Fibroblast of lung (primary cell): ENCODE measurements at regions not wholly inside any gene's neighbourhood (a gene's known extent, or its start where the extent isn't known, plus 50 kb on each side); places are given as distances from the start of the nearest gene placed in this dataset.
"Not testable (repeated sequence)": the region's sequence is repeated elsewhere in the genome, so short reads cannot be mapped to it uniquely, and the experiment has no call there.

ENCODE experiments used
- DNase-seq, 2 donors: peaks; one replicate each; pipeline versions ENCODE4 v3.0.0 to v3.0.0-alpha.2; 2010; ENCODE audit warnings: low read depth in 2 of 2
- H2AFZ ChIP-seq: 2 replicates; pipeline ENCODE4 v1.5.1; 2012; ENCODE audit warnings: low read length, control low read depth, inconsistent platforms
- H3K27ac ChIP-seq: 2 replicates; pipeline ENCODE4 v1.5.1; 2011; ENCODE audit warnings: low read length, control low read depth; ENCODE audit not compliant: insufficient read depth
- H3K27me3 ChIP-seq: 2 replicates; pipeline ENCODE4 v1.5.1; 2011; ENCODE audit warnings: mild to moderate bottlenecking, low read length; ENCODE audit not compliant: control insufficient read depth, insufficient read depth
- H3K36me3 ChIP-seq: 2 replicates; pipeline ENCODE4 v1.5.1; 2011; ENCODE audit warnings: low read length; ENCODE audit not compliant: control insufficient read depth, insufficient read depth
- H3K4me1 ChIP-seq: 2 replicates; pipeline ENCODE4 v1.5.1; 2011; ENCODE audit warnings: low read length; ENCODE audit not compliant: control insufficient read depth, insufficient read depth; ENCODE audit errors: extremely low read depth
- H3K4me2 ChIP-seq: 2 replicates; pipeline ENCODE4 v1.5.1; 2011; ENCODE audit warnings: low read length, control low read depth; ENCODE audit not compliant: insufficient read depth; ENCODE audit errors: extremely low read depth
- H3K4me3 ChIP-seq, 4 experiments: fragments of 200-600 bp in 1 of 4; sonication (generic) in 1 of 4; replicated peaks in 1 of 4; 2 replicates each; pipeline ENCODE4 v1.5.1; 2011 to 2016; ENCODE audit warnings: low read length in 4 of 4, low read depth in 3 of 4, mild to moderate bottlenecking in 3 of 4, control low read depth in 2 of 4, inconsistent platforms in 1 of 4, mixed read lengths in 1 of 4; ENCODE audit not compliant: insufficient read depth in 1 of 4; ENCODE audit errors: control extremely low read depth in 1 of 4
- H3K79me2 ChIP-seq: 2 replicates; pipeline ENCODE4 v1.5.1; 2012; ENCODE audit warnings: mild to moderate bottlenecking, low read length, inconsistent platforms; ENCODE audit not compliant: control insufficient read depth, insufficient read depth
- H3K9ac ChIP-seq: 2 replicates; pipeline ENCODE4 v1.5.1; 2011; ENCODE audit warnings: mild to moderate bottlenecking, low read length, control low read depth; ENCODE audit not compliant: insufficient read depth
- H3K9me3 ChIP-seq: 2 replicates; pipeline ENCODE4 v1.5.1; 2012; ENCODE audit warnings: low read depth, low read length; ENCODE audit not compliant: control insufficient read depth, insufficient read depth
- H4K20me1 ChIP-seq: 2 replicates; pipeline ENCODE4 v1.5.1; 2011; ENCODE audit warnings: low read length; ENCODE audit not compliant: control insufficient read depth, insufficient read depth; ENCODE audit errors: extremely low read depth
- EZH2 ChIP-seq: IDR thresholded peaks from 2 replicates; pipeline ENCODE4 v1.5.1; 2012; ENCODE audit warnings: low read length, control low read depth, mild to moderate bottlenecking; ENCODE audit errors: missing control alignments
- TF ChIP-seq, protein P1 (sequence below), 2 donors: IDR thresholded peaks in 1 of 2; conservative IDR thresholded peaks in 1 of 2; 1 replicate in 1 of 2; 2 replicates in 1 of 2; pipeline ENCODE4 v1.5.1; 2011 to 2012; ENCODE audit warnings: low read length in 2 of 2, control low read depth in 1 of 2, inconsistent platforms in 1 of 2, low read depth in 1 of 2, mild to moderate bottlenecking in 1 of 2

DNA sequence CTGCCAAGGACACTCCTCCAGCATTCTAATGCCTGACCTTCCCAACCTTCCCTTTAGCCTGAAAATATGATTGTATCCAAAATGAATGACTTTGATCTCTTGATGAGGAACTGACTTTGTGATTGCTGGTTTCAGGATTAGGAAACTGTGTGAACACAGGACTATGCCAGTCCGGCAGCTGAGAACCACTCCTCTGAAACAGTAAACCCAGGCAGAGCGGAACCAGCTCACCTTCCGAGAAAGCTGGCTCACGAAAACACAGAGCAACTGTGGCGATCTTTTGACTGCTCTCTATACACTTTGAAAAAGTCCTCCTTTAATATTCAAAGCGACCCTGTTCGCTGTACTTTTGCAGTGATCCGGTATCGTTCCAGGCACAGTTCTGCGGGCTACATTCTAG lies 258.8 kb upstream of the IRS2 start:
- Histone ChIP-seq H3K4me2 (no peak overlapping the region), H3K9me3 (no peaks in the 10 kb centered on the region), H3K9ac (no peak overlapping the region), H3K4me3 (no peak overlapping the region), H3K4me1 (no peaks in the 10 kb centered on the region), H3K79me2 (no peaks in the 10 kb centered on the region), H4K20me1 (no peaks in the 10 kb centered on the region), H3K36me3 (no peaks in the 10 kb centered on the region), H3K27ac (no peak overlapping the region), H3K27me3 (no peaks in the 10 kb centered on the region), H2AFZ (no peak overlapping the region)
- TF ChIP-seq, protein P1, sequence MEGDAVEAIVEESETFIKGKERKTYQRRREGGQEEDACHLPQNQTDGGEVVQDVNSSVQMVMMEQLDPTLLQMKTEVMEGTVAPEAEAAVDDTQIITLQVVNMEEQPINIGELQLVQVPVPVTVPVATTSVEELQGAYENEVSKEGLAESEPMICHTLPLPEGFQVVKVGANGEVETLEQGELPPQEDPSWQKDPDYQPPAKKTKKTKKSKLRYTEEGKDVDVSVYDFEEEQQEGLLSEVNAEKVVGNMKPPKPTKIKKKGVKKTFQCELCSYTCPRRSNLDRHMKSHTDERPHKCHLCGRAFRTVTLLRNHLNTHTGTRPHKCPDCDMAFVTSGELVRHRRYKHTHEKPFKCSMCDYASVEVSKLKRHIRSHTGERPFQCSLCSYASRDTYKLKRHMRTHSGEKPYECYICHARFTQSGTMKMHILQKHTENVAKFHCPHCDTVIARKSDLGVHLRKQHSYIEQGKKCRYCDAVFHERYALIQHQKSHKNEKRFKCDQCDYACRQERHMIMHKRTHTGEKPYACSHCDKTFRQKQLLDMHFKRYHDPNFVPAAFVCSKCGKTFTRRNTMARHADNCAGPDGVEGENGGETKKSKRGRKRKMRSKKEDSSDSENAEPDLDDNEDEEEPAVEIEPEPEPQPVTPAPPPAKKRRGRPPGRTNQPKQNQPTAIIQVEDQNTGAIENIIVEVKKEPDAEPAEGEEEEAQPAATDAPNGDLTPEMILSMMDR (conservative IDR thresholded peaks at IDR 0.05 in 1 of 2, IDR thresholded peaks at IDR 0.05 in 1 of 2; ENCODE audit: low read depth in 1 of 2, low read length in 2 of 2) = no peak
- TF ChIP-seq EZH2 = no peak
- no peak for DNase-seq

DNA sequence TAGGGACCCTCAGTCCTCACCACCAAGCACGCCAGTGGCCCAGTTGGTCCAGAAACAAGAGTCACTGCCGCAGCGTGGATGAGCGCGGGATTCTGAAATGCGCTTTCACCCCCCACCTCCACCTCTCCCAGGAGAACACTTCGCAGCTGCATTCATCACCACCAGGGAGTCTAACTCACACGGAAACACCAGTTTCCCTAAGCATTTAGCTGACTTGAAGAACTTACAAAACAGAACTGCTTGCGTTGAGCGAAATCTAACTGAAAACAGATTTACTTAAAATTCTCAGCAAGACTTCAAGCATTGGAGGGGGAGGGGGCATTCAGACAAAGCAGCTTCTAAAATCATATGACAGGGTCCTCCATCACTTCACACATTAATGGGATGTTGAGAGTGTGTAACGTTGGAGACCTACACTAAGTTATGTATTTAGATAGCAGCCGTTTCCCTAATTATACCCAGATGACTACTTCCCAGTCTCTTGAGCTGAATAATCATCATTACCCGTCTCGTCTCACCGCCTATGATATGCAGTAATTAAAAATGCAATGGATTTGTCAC lies 258.2 kb upstream of the IRS2 start:
- Histone ChIP-seq H3K9ac (no peak overlapping the region), H2AFZ (no peak overlapping the region), H3K36me3 (no peaks in the 10 kb centered on the region), H3K9me3 (no peaks in the 10 kb centered on the region), H3K4me2 (peak overlapping the region; percentile 4), H3K4me3 (no peak overlapping the region), H3K79me2 (no peaks in the 10 kb centered on the region), H4K20me1 (no peaks in the 10 kb centered on the region), H3K4me1 (no peaks in the 10 kb centered on the region), H3K27me3 (no peaks in the 10 kb centered on the region), H3K27ac (no peak overlapping the region)
- peak; percentile 19 to 63 for DNase-seq
- TF ChIP-seq EZH2 = no peak
- TF ChIP-seq, protein P1 (conservative IDR thresholded peaks at IDR 0.05 in 1 of 2, IDR thresholded peaks at IDR 0.05 in 1 of 2; ENCODE audit: low read depth in 1 of 2, low read length in 2 of 2) = no peak

DNA sequence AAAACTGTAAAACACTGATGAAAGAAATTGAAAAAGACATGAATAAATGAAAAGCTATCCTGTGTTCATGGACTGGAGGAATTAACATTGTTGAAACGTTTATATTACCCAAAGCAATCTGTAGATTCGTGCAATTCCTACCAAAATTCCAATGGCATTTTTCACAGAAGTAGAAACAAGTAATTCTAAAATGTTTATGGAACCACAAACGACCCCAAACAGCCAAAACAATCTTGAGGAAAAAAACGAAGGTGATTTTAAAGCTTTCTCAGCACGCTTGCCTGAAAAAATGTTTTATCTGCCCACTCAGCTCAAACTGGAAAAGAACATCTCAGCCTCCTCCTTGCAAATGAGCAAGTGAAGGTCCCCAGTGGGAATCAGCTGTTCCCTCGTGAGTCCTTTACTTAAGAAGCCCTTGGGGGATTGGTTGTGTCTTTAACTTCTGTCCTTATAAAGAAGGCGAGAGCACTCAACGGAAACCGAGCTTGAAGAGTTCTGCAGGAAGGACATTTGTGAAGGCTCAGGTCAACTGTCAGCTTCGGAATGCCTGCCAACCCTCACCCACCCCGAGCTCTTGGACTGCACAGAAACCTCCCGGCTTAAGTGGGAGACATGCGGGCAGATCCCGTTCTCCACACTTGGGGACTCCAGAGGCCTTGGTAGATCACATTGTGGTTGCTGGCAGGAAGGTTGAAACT lies 256.0 kb upstream of the IRS2 start:
- Histone ChIP-seq H3K4me2 (no peak overlapping the region), H3K9me3 (no peaks in the 10 kb centered on the region), H3K4me3 (no peak overlapping the region), H4K20me1 (no peaks in the 10 kb centered on the region), H3K9ac (no peak overlapping the region), H3K36me3 (no peaks in the 10 kb centered on the region), H3K27me3 (no peaks in the 10 kb centered on the region), H2AFZ (no peak overlapping the region), H3K79me2 (no peaks in the 10 kb centered on the region), H3K4me1 (no peaks in the 10 kb centered on the region), H3K27ac (no peak overlapping the region)
- TF ChIP-seq, protein P1 (conservative IDR thresholded peaks at IDR 0.05 in 1 of 2, IDR thresholded peaks at IDR 0.05 in 1 of 2; ENCODE audit: low read depth in 1 of 2, low read length in 2 of 2) = no peak
- TF ChIP-seq EZH2 = no peak
- DNase-seq = peak in 1 of 2 donors; percentile 24

DNA sequence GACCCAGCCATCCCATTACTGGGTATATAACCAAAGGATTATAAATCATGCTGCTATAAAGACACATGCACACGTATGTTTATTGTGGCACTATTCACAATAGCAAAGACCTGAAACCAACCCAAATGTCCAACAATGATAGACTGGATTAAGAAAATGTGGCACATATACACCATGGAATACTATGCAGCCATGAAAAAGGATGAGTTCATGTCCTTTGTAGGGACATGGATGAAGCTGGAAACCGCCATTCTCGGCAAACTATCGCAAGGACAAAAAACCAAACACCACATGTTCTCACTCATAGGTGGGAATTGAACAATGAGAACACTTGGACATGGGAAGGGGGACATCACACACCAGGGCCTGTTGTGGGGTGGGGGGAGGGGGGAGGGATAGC lies 255.3 kb upstream of the IRS2 start:
- H3K4me2 ChIP-seq, H3K27me3 ChIP-seq, H3K79me2 ChIP-seq, H3K9ac ChIP-seq, H4K20me1 ChIP-seq, H2AFZ ChIP-seq, H3K36me3 ChIP-seq, H3K27ac ChIP-seq, H3K4me1 ChIP-seq, H3K4me3 ChIP-seq, H3K9me3 ChIP-seq, DNase-seq: not testable (repeated sequence)
